Smooth muscle cell (in vitro differentiated cells): ENCODE measurements at regions not wholly inside any gene's neighbourhood (a gene's known extent, or its start where the extent isn't known, plus 50 kb on each side); places are given as distances from the start of the nearest gene placed in this dataset.

Experiments used
- DNase-seq: peaks from one replicate; lab custom pipeline; 2025; ENCODE audit not compliant: unreplicated experiment; lab: John Stamatoyannopoulos, UW
- H2AFZ ChIP-seq: fragments of 200-600 bp; sonication (generic); 2 replicates; pipeline ENCODE4 v1.6.0; 2016; ENCODE audit warnings: antibody characterized with exemption, low read depth, mild to moderate bottlenecking
- H3F3A ChIP-seq: fragments of 200-600 bp; sonication (generic); 2 replicates; pipeline ENCODE4 v1.6.0; 2017; ENCODE audit warnings: antibody characterized with exemption, low read depth
- H3K27ac ChIP-seq: fragments of 200-600 bp; sonication (generic); 2 replicates; pipeline ENCODE4 v1.5.1; 2016; ENCODE audit warnings: low read depth, mild to moderate bottlenecking
- H3K27me3 ChIP-seq: fragments of 200-600 bp; sonication (generic); 2 replicates; pipeline ENCODE4 v1.6.1; 2016; ENCODE audit warnings: low read depth, mild to moderate bottlenecking
- H3K36me3 ChIP-seq: fragments of 200-600 bp; sonication (generic); 2 replicates; pipeline ENCODE4 v1.5.1; 2016; ENCODE audit warnings: low read depth
- H3K4me1 ChIP-seq: fragments of 200-600 bp; sonication (generic); 2 replicates; pipeline ENCODE4 v1.5.1; 2016; ENCODE audit warnings: low read depth
- H3K4me2 ChIP-seq: fragments of 200-600 bp; sonication (generic); 2 replicates; pipeline ENCODE4 v1.6.0; 2016; ENCODE audit warnings: mild to moderate bottlenecking
- H3K4me3 ChIP-seq: fragments of 200-600 bp; sonication (generic); 2 replicates; pipeline ENCODE4 v1.5.1; 2016; ENCODE audit warnings: mild to moderate bottlenecking
- H3K79me2 ChIP-seq: fragments of 200-600 bp; sonication (generic); 2 replicates; pipeline ENCODE4 v1.6.0; 2016; ENCODE audit warnings: low read depth, mild to moderate bottlenecking
- H3K9ac ChIP-seq: fragments of 200-600 bp; sonication (generic); 2 replicates; pipeline ENCODE4 v1.6.0; 2016; ENCODE audit warnings: low read depth
- H3K9me3 ChIP-seq: fragments of 200-600 bp; sonication (generic); replicated peaks from 2 replicates; pipeline ENCODE4 v1.5.1; 2016; ENCODE audit warnings: low read depth
- H4K20me1 ChIP-seq: fragments of 200-600 bp; sonication (generic); 2 replicates; pipeline ENCODE4 v1.6.0; 2016; ENCODE audit warnings: low read depth
- CTCF ChIP-seq: fragments of 200-600 bp; sonication (generic); IDR thresholded peaks from 2 replicates; pipeline ENCODE4 v1.5.1; 2017; ENCODE audit warnings: borderline replicate concordance, mild to moderate bottlenecking, antibody characterized with exemption; ENCODE audit not compliant: insufficient read depth, poor library complexity, severe bottlenecking
- WGBS: methylation state at CpG from one replicate; pipeline ENCODE4 v1.1.7; 2016; ENCODE audit warnings: low lambda C conversion rate; 5-methylcytosine and 5-hydroxymethylcytosine counted together

DNA sequence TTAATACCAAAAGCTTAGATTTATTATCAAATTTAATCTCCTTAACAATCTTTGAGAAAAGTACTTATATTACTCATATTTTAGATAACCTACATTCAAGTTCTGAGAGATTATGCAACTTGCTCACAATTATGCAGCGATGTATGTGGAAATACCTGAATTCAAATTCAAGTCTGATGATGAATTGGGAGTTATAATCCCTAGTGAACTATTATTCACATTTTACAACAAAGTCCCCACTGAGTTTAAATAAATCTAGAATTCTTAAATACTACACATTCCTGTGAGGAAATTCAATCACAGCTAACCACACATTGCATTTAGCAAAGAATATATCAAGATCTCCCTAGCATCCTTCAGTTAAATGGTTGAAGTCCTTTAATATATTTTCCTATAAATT lies 278.4 kb downstream of the NOL4 start:
- no peaks in the 10 kb centered on the region for H3K79me2 ChIP-seq
- no peaks in the 10 kb centered on the region for H3F3A ChIP-seq
- H3K36me3 ChIP-seq = no peaks in the 10 kb centered on the region
- no peak overlapping the region for H2AFZ ChIP-seq
- 89% methylated on average over 1 of the region's 1 CpG for WGBS
- no peak overlapping the region for H3K9ac ChIP-seq
- DNase-seq = no peak
- no peaks in the 10 kb centered on the region for H3K9me3 ChIP-seq
- no peak overlapping the region for H3K27ac ChIP-seq
- H4K20me1 ChIP-seq = no peaks in the 10 kb centered on the region
- H3K4me3 ChIP-seq = no peak overlapping the region
- no peaks in the 10 kb centered on the region for H3K27me3 ChIP-seq
- no peaks in the 10 kb centered on the region for H3K4me1 ChIP-seq
- H3K4me2 ChIP-seq = no peak overlapping the region
- TF ChIP-seq CTCF = no peak

DNA sequence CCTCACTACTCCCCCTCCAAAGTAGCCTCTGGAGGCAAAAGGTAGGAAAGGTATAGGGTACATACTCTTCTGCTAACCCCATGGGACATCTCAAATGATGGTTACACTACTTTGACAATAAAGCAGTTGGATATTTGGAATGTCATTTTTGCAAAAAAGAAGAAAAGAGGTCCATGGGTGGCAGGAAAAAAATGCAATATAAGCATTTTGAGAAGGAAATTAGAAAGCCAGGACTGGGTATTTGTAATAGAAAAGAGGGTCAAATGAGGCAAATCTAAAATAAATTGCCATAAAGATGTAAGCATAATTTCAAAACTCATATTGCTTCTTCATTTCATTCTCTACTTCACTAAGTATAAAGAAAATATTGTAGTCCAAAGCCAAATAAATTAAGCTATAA lies 280.2 kb downstream of the NOL4 start:
- H3K36me3 ChIP-seq = no peaks in the 10 kb centered on the region
- H4K20me1 ChIP-seq = no peaks in the 10 kb centered on the region

GRCh38 chr18:33937270-33937816 lies 287.4 kb downstream of the NOL4 start:
- no peak for TF ChIP-seq CTCF
- Histone ChIP-seq H3K4me2 (no peak overlapping the region), H3K4me1 (no peaks in the 10 kb centered on the region), H3K79me2 (no peaks in the 10 kb centered on the region), H3K27ac (no peak overlapping the region), H3K27me3 (no peaks in the 10 kb centered on the region), H3K36me3 (no peaks in the 10 kb centered on the region), H3F3A (no peaks in the 10 kb centered on the region), H4K20me1 (no peaks in the 10 kb centered on the region), H3K4me3 (no peak overlapping the region), H3K9me3 (no peaks in the 10 kb centered on the region), H2AFZ (no peak overlapping the region), H3K9ac (no peak overlapping the region)
- DNase-seq = no peak

More for the DNA sequence above, 280.2 kb downstream of the NOL4 start:
- H3K27me3 ChIP-seq = no peaks in the 10 kb centered on the region
- no peak overlapping the region for H3K9ac ChIP-seq
- no peak overlapping the region for H2AFZ ChIP-seq
- H3K4me2 ChIP-seq = no peak overlapping the region
- no peaks in the 10 kb centered on the region for H3F3A ChIP-seq
- no peaks in the 10 kb centered on the region for H3K4me1 ChIP-seq
- no peak overlapping the region for H3K4me3 ChIP-seq
- no peak for TF ChIP-seq CTCF
- H3K9me3 ChIP-seq = no peaks in the 10 kb centered on the region
- H3K79me2 ChIP-seq = no peaks in the 10 kb centered on the region
- DNase-seq = no peak
- no peak overlapping the region for H3K27ac ChIP-seq

DNA sequence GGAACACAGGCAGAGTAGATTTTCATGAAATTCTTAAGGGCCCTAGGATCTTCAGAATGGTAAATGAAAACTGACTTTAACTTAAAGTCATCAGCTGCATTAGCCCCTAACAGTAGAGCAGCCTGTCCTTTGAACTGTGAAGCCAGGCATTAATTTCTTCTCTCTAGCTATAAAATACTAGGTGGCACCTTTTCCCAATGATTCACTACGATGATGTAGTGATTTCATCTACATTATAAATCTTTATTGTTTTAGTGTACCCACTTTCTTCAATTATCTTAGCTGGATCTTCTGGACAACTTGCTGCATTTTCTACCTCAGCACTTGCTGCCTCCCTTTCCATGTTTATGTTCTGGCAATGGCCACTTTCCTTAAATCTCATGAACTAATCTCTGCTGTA lies 290.5 kb downstream of the NOL4 start:
- Histone ChIP-seq H3K79me2 (no peaks in the 10 kb centered on the region), H3K9me3 (no peaks in the 10 kb centered on the region), H2AFZ (no peak overlapping the region), H3K4me1 (no peaks in the 10 kb centered on the region), H3K27me3 (no peaks in the 10 kb centered on the region), H3K9ac (no peak overlapping the region), H4K20me1 (no peaks in the 10 kb centered on the region), H3K36me3 (no peaks in the 10 kb centered on the region), H3F3A (no peaks in the 10 kb centered on the region), H3K4me3 (no peak overlapping the region), H3K27ac (no peak overlapping the region), H3K4me2 (no peak overlapping the region)
- DNase-seq = no peak
- 91% methylated on average over 1 of the region's 1 CpG for WGBS
- no peak for TF ChIP-seq CTCF
